HepG2 (cell line): ENCODE measurements at regions not wholly inside any gene's neighbourhood (a gene's known extent, or its start where the extent isn't known, plus 50 kb on each side); places are given as distances from the start of the nearest gene placed in this dataset.

Experiments
- ATAC-seq: fragments of 200-7000 bp; cut with Tn5 transposase; 3 replicates; pipeline ENCODE4 v1.9.1; 2020; ENCODE audit warnings: mild to moderate bottlenecking, moderate library complexity
- BruUV-seq: library from RNA; stranded (reverse); fragments of 400-500 nt; replicated peaks from 2 replicates; lab custom pipeline; 2021; lab: Mats Ljungman, UMichigan
- CTCF ChIA-PET: fragments of 300-600 bp; formaldehyde crosslinking; extraction: SDS; loops from one replicate; lab custom pipeline; 2021; ENCODE audit warnings: low total read pairs, inconsistent platforms, low intra/inter-chr PET ratio; lab: Yijun Ruan, JAX
- POLR2A ChIA-PET: fragments of 350-600 bp; sonication (Branson Sonifier 250); formaldehyde crosslinking; loops from one replicate; lab custom pipeline; 2020; ENCODE audit warnings: antibody characterized with exemption, inconsistent platforms; lab: Yijun Ruan, JAX
- DNase-seq: peaks from one replicate; pipeline ENCODE4 v3.0.0-alpha.2; 2015; ENCODE audit warnings: low spot score
- FAIRE-seq: peaks from 3 replicates; lab custom pipeline; 2011; peaks lifted over from hg19 to GRCh38; lab: Jason Lieb, UNC
- H2AFZ ChIP-seq: one replicate; pipeline ENCODE4 v1.6.1; 2011; ENCODE audit warnings: low read length, inconsistent platforms
- H3K27ac ChIP-seq: fragments of 300-600 bp; 3 replicates; pipeline ENCODE4 v1.8.0; 2011; ENCODE audit warnings: mixed run types, mild to moderate bottlenecking, mixed read lengths, low read length, inconsistent platforms; ENCODE audit not compliant: insufficient read depth; ENCODE audit errors: extremely low read length
- H3K27me3 ChIP-seq, 2 experiments: fragments of 200-600 bp in 1 of 2; 2 replicates in 1 of 2; 3 replicates in 1 of 2; pipeline versions ENCODE4 v1.6.0 to v1.8.0; 2011; ENCODE audit warnings: low read length in 2 of 2, mild to moderate bottlenecking in 2 of 2, moderate library complexity in 2 of 2, inconsistent platforms in 1 of 2; ENCODE audit not compliant: insufficient read depth in 2 of 2, control insufficient read depth in 1 of 2
- H3K36me3 ChIP-seq, 2 experiments: fragments of 200-600 bp in 1 of 2; replicated peaks in 1 of 2; 2 replicates in 1 of 2; 3 replicates in 1 of 2; pipeline versions ENCODE4 v1.5.1 to v1.8.0; 2011; ENCODE audit warnings: low read length in 2 of 2, inconsistent platforms in 1 of 2; ENCODE audit not compliant: insufficient read depth in 2 of 2, control insufficient read depth in 1 of 2
- H3K4me1 ChIP-seq: 2 replicates; pipeline ENCODE4 v1.5.1; 2012; ENCODE audit warnings: low read length, inconsistent platforms; ENCODE audit not compliant: insufficient read depth
- H3K4me2 ChIP-seq: 2 replicates; pipeline ENCODE4 v1.6.0; 2011; ENCODE audit warnings: low read depth, low read length, inconsistent platforms
- H3K4me3 ChIP-seq, 3 experiments: fragments of 200-600 bp in 1 of 3; sonication (generic), shearing (Covaris generic) in 1 of 3; replicated peaks in 1 of 3; 2 replicates each; pipeline ENCODE4 v1.5.1; 2011 to 2016; ENCODE audit warnings: low read length in 3 of 3, inconsistent platforms in 2 of 3, low read depth in 2 of 3, mild to moderate bottlenecking in 2 of 3, control low read depth in 1 of 3, mixed read lengths in 1 of 3; ENCODE audit not compliant: insufficient read depth in 1 of 3
- H3K79me2 ChIP-seq: one replicate; pipeline ENCODE4 v1.6.1; 2011; ENCODE audit warnings: low read length, inconsistent platforms; ENCODE audit not compliant: insufficient read depth
- H3K9ac ChIP-seq: 2 replicates; pipeline ENCODE4 v1.6.0; 2011; ENCODE audit warnings: mild to moderate bottlenecking, low read depth, low read length, inconsistent platforms; ENCODE audit not compliant: insufficient read depth
- H3K9me3 ChIP-seq: 2 replicates; pipeline ENCODE4 v1.5.1; 2012; ENCODE audit warnings: mild to moderate bottlenecking, low read length
- H4K20me1 ChIP-seq: 2 replicates; pipeline ENCODE4 v1.6.0; 2011; ENCODE audit warnings: inconsistent platforms, mild to moderate bottlenecking, low read length, moderate library complexity; ENCODE audit not compliant: insufficient read depth
- ATF7 ChIP-seq, 2 experiments: fragments of 450-650 bp in 1 of 2; sonication (generic) in 1 of 2; formaldehyde crosslinking in 1 of 2; IDR thresholded peaks; 2 replicates each; pipeline versions ENCODE4 v1.4.0 to v1.6.1; 2016 to 2020; ENCODE audit warnings: antibody characterized with exemption in 1 of 2, mild to moderate bottlenecking in 1 of 2, missing genetic modification reagents in 1 of 2
- FOXA3 ChIP-seq: IDR thresholded peaks from 2 replicates; pipeline ENCODE4 v1.6.1; 2016; ENCODE audit warnings: missing genetic modification reagents, missing compliant biosample characterization
- MAFF ChIP-seq: IDR thresholded peaks from 2 replicates; pipeline ENCODE4 v1.6.1; 2011; ENCODE audit warnings: low read depth, low read length, improper control_type of control experiment
- MAFK ChIP-seq, 2 experiments: IDR thresholded peaks in 1 of 2; conservative IDR thresholded peaks in 1 of 2; 2 replicates each; pipeline ENCODE4 v1.6.1; 2011; ENCODE audit warnings: improper control_type of control experiment in 2 of 2, low read length in 2 of 2
- in situ Hi-C: cut with HindIII; loops from 2 replicates; pipeline ENCODE4 v1.10.0; 2017; ENCODE audit warnings: low pct_unique_long_range_greater_than_20kb; ENCODE audit not compliant: extremely low pct_ligation_motif_present
- intact Hi-C: fragments of 100-400 bp; cut with micrococcal nuclease; formaldehyde crosslinking; loops from one replicate; pipeline ENCODE4 v1.10.0; 2022; ENCODE audit not compliant: unreplicated experiment
- TF ChIP-seq, protein P1 (sequence below): IDR thresholded peaks from 2 replicates; pipeline ENCODE4 v1.6.1; 2016

DNA sequence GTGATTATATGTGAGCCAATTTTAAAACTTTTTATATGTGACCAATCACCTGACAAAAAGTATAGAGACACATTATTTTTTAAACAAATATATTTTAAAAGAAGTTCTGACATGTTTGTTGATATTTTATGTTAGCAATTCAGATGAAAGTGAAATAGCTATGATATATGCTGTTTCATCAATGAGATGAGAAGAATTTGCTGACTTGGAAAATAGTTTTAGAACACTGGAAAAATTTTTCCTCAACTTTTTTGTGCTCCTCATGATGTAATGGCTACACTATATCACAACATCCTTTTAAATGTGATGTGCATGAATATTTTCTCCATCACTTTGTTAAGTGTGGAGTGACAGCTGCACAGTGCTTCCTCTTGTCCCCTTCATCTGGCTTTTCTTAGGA is 434.0 kb downstream of the PLCL1 start:
- ATAC-seq (no peak), DNase-seq (no peak), FAIRE-seq (no peak)
- TF ChIP-seq FOXA3 (CRISPR knock-in tag): no peak
- peak; percentile 52 to 78; a peak in 3 of 4 replicates for TF ChIP-seq MAFK (conservative IDR thresholded peaks at IDR 0.05 in 1 of 2, IDR thresholded peaks at IDR 0.05 in 1 of 2; ENCODE audit: low read length in 2 of 2)
- peak; percentile 79 for TF ChIP-seq MAFF
- H3K36me3 ChIP-seq: no peaks in the 10 kb centered on the region
- H3K4me2 ChIP-seq: no peak overlapping the region
- no peak overlapping the region for H3K4me3 ChIP-seq
- no peaks in the 10 kb centered on the region for H3K9me3 ChIP-seq
- intact Hi-C loops: no loop called here
- H3K4me1 ChIP-seq: no peaks in the 10 kb centered on the region
- no peak overlapping the region for H3K9ac ChIP-seq
- no peak overlapping the region for H3K27ac ChIP-seq
- H4K20me1 ChIP-seq: no peaks in the 10 kb centered on the region
- H3K27me3 ChIP-seq: no peaks in the 10 kb centered on the region
- no peak overlapping the region for H2AFZ ChIP-seq
- in situ Hi-C loops: no loop called here
- POLR2A ChIA-PET: no interaction called here
- CTCF ChIA-PET: no interaction called here
- BruUV-seq: no TSS peak
- no peaks in the 10 kb centered on the region for H3K79me2 ChIP-seq

DNA sequence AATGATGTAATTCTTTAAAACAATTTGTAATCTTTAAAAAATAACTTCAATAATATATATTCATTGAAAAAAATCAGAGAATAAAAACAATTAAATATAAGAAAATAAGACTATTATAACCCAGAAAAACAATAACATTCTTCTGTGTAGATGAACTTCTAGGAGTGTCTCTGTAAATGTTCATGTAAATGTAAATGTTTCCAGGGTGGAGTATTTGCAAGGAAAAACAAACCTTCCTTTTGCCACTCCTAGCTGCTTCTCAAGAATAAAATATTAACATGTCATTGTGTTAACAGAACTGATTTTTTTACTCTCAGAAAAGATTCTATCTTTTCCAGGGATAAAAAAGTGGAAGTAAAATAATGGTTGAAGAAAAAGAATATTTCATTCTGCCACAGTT is 431.9 kb downstream of the PLCL1 start:
- TF ChIP-seq ATF7 (IDR thresholded peaks at IDR 0.05) (peak; percentile 28; the same call in 1 of the 2 replicates), ATF7 (CRISPR knock-in tag; IDR thresholded peaks at IDR 0.05) (no peak)
- TF ChIP-seq, protein P1, sequence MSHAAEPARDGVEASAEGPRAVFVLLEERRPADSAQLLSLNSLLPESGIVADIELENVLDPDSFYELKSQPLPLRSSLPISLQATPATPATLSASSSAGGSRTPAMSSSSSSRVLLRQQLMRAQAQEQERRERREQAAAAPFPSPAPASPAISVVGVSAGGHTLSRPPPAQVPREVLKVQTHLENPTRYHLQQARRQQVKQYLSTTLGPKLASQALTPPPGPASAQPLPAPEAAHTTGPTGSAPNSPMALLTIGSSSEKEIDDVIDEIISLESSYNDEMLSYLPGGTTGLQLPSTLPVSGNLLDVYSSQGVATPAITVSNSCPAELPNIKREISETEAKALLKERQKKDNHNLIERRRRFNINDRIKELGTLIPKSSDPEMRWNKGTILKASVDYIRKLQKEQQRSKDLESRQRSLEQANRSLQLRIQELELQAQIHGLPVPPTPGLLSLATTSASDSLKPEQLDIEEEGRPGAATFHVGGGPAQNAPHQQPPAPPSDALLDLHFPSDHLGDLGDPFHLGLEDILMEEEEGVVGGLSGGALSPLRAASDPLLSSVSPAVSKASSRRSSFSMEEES (CRISPR knock-in tag): no peak
- BruUV-seq: no TSS peak
- in situ Hi-C loops: no loop called here
- intact Hi-C loops: no loop called here
- Histone ChIP-seq H3K27me3 (no peaks in the 10 kb centered on the region), H3K79me2 (no peaks in the 10 kb centered on the region), H3K4me1 (no peaks in the 10 kb centered on the region), H3K36me3 (no peaks in the 10 kb centered on the region), H3K9me3 (no peaks in the 10 kb centered on the region), H3K4me3 (no peak overlapping the region), H2AFZ (no peak overlapping the region), H3K4me2 (no peak overlapping the region), H3K9ac (no peak overlapping the region), H4K20me1 (no peaks in the 10 kb centered on the region), H3K27ac (no peak overlapping the region)
- FAIRE-seq: no peak
- ChIA-PET POLR2A (no interaction called here), CTCF (no interaction called here)
- no peak for ATAC-seq
- no peak for DNase-seq
